ENCODE measurements at regions not wholly inside any gene's neighbourhood (a gene's known extent, or its start where the extent isn't known, plus 50 kb on each side); places are given as distances from the start of the nearest gene placed in this dataset.

DNA sequence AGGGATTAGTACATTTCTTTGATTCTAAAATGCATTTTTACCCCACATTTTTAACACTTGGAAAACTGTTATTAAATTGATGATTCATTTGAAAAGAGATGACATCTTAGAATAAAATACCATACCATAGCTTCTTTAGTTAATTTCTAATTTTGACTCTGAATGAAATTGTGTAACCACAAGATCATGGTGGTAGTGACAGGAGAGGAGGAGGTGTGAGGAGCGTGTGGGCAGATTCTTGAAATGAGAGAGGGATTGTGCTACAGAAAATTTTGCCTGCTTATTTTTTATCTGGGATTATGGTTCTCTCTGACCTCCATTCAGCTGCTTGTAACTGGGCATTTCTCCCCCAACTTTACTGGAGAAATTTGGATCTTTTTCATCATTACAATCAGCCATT is 173.3 kb upstream of the CLINT1 start:
- H3K36me3 ChIP-seq (ENCODE audit: control insufficient read depth, insufficient read depth, low read length) = no peaks in the 10 kb centered on the region
- POLR2A ChIA-PET = interaction anchor here (0.6 kb wide), 1 partner anchor 1068 kb away, joined by 3 read pairs; no protein-coding TSS in a partner anchor
- H3K4me3 ChIP-seq (ENCODE audit: low read depth, low read length) = no peak overlapping the region
- no peak for DNase-seq (ENCODE audit: low read depth)
- CTCF ChIA-PET = no interaction called here
- TF ChIP-seq, protein P1, sequence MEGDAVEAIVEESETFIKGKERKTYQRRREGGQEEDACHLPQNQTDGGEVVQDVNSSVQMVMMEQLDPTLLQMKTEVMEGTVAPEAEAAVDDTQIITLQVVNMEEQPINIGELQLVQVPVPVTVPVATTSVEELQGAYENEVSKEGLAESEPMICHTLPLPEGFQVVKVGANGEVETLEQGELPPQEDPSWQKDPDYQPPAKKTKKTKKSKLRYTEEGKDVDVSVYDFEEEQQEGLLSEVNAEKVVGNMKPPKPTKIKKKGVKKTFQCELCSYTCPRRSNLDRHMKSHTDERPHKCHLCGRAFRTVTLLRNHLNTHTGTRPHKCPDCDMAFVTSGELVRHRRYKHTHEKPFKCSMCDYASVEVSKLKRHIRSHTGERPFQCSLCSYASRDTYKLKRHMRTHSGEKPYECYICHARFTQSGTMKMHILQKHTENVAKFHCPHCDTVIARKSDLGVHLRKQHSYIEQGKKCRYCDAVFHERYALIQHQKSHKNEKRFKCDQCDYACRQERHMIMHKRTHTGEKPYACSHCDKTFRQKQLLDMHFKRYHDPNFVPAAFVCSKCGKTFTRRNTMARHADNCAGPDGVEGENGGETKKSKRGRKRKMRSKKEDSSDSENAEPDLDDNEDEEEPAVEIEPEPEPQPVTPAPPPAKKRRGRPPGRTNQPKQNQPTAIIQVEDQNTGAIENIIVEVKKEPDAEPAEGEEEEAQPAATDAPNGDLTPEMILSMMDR (IDR thresholded peaks at IDR 0.05; ENCODE audit: insufficient read depth, low read depth, low read length) = no peak
- H3K27me3 ChIP-seq (ENCODE audit: control insufficient read depth, insufficient read depth, low read length) = no peaks in the 10 kb centered on the region; the same call in 1 of the 2 replicates

DNA sequence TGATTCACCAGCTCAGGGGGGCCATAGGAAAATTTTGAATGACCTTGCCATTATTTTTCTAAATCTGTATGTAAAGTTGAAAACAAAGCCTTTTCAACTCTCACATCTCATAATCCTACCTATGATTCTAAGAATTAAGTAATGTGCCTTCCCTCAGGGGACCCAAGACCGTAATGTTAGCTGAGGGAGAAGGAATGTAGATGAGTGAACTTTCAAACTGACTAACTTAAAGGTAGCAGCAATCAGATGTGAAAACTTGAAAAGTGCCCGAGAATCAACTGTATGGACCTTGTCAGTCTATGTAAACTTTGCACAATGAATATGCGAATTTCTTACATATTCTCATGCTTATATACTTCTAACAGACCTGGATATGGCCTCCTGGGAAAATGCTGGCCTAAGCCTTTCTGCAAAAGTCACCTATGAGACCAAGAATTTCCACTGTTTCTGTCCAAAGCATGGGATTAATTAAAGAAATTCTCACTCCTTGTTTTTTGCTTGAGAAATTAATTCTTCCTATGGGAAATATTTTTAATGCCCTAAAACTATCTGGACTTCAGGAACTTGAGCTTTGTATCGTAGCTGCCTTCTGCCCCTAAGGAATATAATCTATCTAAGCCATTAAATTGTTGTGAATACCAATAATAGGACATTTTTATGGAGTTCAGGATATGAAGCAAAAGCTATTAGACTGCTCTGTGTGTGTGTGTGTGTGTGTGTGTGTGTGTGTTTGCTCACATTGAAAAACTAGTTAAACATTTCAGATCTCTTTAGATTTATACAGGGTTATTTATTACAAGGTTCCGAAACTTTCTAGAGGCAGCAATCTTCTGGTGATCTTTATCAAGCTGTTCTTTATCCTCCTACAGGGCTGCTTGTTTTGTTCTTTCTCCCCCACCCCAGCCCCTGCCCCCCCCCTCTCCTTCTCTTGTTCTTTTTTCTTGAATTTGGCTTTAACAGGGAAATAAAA is 169.1 kb upstream of the CLINT1 start:
- Histone ChIP-seq H3K27me3 (ENCODE audit: control insufficient read depth, insufficient read depth, low read length) (no peaks in the 10 kb centered on the region; the same call in 1 of the 2 replicates), H3K4me3 (ENCODE audit: low read depth, low read length) (no peak overlapping the region), H3K36me3 (ENCODE audit: control insufficient read depth, insufficient read depth, low read length) (no peaks in the 10 kb centered on the region)
- POLR2A ChIA-PET = no interaction called here
- CTCF ChIA-PET = interaction anchor here (0.7 to 1.2 kb wide), 2 partner anchors 10 to 133 kb away, joined by 3 read pairs; no protein-coding TSS in a partner anchor
- DNase-seq (ENCODE audit: low read depth) = no peak
- TF ChIP-seq, protein P1 (IDR thresholded peaks at IDR 0.05; ENCODE audit: insufficient read depth, low read depth, low read length) = no peak

DNA sequence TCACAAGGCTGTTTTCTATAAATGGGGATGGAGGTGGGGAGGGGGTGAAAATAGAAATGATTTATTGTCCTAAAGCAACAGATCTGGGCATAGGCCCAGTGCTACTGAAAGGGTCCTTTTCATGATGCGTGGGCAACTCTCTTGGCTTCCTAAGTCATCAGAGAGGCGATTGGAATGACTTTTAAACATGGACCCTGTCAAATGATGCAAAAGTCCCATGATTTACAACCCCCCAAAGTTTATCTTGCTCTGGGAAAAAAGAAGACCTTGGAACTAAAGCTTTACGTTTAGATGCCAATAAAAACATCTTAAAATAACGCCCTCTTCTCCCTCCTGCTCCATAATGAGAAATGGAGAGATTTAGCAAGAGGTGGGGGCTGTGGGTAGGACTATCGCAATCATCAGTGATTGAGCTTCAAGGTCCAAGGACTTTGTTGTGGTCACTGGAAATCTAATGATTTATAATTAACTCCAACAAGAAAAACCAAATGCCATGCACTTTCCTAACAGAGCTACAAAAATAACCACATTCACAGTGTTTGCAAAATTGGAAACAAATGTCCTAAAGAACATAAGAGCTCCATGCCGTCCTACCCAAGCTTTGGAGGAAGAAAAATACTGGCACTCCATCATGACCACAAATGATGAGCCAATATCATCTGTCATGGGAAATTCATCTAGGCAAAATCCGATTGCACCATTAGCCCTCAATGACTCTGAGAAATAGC is 167.5 kb upstream of the CLINT1 start:
- H3K36me3 ChIP-seq (ENCODE audit: control insufficient read depth, insufficient read depth, low read length) = no peaks in the 10 kb centered on the region
- peak; percentile 16 for DNase-seq (ENCODE audit: low read depth)
- ChIA-PET CTCF (no interaction called here), POLR2A (no interaction called here)
- TF ChIP-seq, protein P1 (IDR thresholded peaks at IDR 0.05; ENCODE audit: insufficient read depth, low read depth, low read length) = no peak
- no peak overlapping the region for H3K4me3 ChIP-seq (ENCODE audit: low read depth, low read length)
- no peaks in the 10 kb centered on the region; the same call in 1 of the 2 replicates for H3K27me3 ChIP-seq (ENCODE audit: control insufficient read depth, insufficient read depth, low read length)

DNA sequence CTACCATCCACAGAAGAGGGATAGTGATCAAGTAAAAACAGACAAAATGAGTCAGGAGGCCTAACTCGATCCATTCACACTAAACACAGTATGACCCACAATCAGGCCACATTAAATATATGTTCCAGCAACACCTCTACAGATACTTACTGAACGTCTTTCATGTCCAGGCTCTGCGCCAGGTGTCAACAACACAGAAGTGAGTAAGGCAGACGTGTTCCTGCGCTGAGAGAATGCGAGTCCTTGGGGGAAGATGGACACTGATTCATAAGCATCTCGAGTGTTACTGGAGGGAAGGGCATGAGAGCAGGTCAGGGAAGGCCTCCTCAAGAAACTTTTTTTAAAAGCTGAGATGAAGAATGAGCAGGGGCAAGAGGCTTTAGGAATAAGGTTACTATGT is 164.3 kb upstream of the CLINT1 start:
- DNase-seq (ENCODE audit: low read depth) = no peak
- H3K27me3 ChIP-seq (ENCODE audit: control insufficient read depth, insufficient read depth, low read length) = no peaks in the 10 kb centered on the region; the same call in 1 of the 2 replicates
- CTCF ChIA-PET = interaction anchor here (1.1 to 1.5 kb wide), 2 partner anchors 9 to 51 kb away, joined by 3 read pairs; no protein-coding TSS in a partner anchor
- TF ChIP-seq, protein P1 (IDR thresholded peaks at IDR 0.05; ENCODE audit: insufficient read depth, low read depth, low read length) = no peak
- H3K36me3 ChIP-seq (ENCODE audit: control insufficient read depth, insufficient read depth, low read length) = no peaks in the 10 kb centered on the region
- POLR2A ChIA-PET = no interaction called here
- no peak overlapping the region for H3K4me3 ChIP-seq (ENCODE audit: low read depth, low read length)

DNA sequence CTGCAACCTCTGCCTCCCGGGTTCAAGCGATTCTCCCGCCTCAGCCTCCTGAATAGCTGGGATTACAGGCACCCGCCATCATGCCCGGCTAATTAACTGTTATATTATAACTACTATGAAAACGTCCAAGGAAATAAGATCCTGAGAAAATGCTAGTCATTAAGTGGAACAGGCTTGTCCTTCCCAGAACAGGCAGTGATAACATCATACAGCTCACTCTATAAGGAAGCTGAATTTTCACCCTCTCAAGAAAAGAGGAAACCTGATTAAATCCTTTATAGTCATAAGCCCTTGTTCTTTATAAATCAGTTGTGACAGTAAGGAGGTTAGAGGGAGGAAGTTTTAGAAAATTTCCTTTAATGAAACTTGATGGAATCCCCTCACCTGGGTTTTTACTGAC is 163.9 kb upstream of the CLINT1 start:
- H3K4me3 ChIP-seq (ENCODE audit: low read depth, low read length) = no peak overlapping the region
- ChIA-PET CTCF (interaction anchor here (1.1 to 1.5 kb wide), 2 partner anchors 9 to 52 kb away, joined by 3 read pairs; no protein-coding TSS in a partner anchor), POLR2A (no interaction called here)
- no peaks in the 10 kb centered on the region for H3K36me3 ChIP-seq (ENCODE audit: control insufficient read depth, insufficient read depth, low read length)
- H3K27me3 ChIP-seq (ENCODE audit: control insufficient read depth, insufficient read depth, low read length) = no peaks in the 10 kb centered on the region; the same call in 1 of the 2 replicates
- no peak for DNase-seq (ENCODE audit: low read depth)
- TF ChIP-seq, protein P1 (IDR thresholded peaks at IDR 0.05; ENCODE audit: insufficient read depth, low read depth, low read length) = no peak
